ENCODE measurements at regions not wholly inside any gene's neighbourhood (a gene's known extent, or its start where the extent isn't known, plus 50 kb on each side); places are given as distances from the start of the nearest gene placed in this dataset.

- H3K4me1 Mint-ChIP-seq (ENCODE audit: unreplicated experiment), result peaks cover 16% of the 10 kb centered on the region
- no peak for TF ChIP-seq CTCF (conservative IDR thresholded peaks at IDR 0.05)
Observed at GRCh38 chr16:73285436-73286201, 237.7 kb upstream of the ZFHX3 start.

GRCh38 chr16:73280388-73280787 lies 232.5 kb upstream of the ZFHX3 start:
- Mint-ChIP-seq H3K9me3 (no peaks in the 10 kb centered on the region), H3K4me1 (ENCODE audit: unreplicated experiment) (peaks cover 5% of the 10 kb centered on the region), H3K27me3 (peaks cover 9% of the 10 kb centered on the region), H3K36me3 (no peaks in the 10 kb centered on the region), H3K27ac (peak overlapping the region; percentile 31), H3K4me3 (no peak overlapping the region)
- no peak for DNase-seq (ENCODE audit: extremely low spot score, unreplicated experiment)
- TF ChIP-seq CTCF (conservative IDR thresholded peaks at IDR 0.05), result no peak

More at GRCh38 chr16:73285436-73286201, 237.7 kb upstream of the ZFHX3 start:
- Mint-ChIP-seq H3K27me3 (peaks cover 13% of the 10 kb centered on the region), H3K27ac (no peak overlapping the region), H3K36me3 (no peaks in the 10 kb centered on the region), H3K4me3 (no peak overlapping the region), H3K9me3 (no peaks in the 10 kb centered on the region)
- DNase-seq (ENCODE audit: extremely low spot score, unreplicated experiment), result no peak

- peaks cover 9% of the 10 kb centered on the region for H3K27me3 Mint-ChIP-seq
- H3K27ac Mint-ChIP-seq, result no peak overlapping the region
- no peaks in the 10 kb centered on the region for H3K9me3 Mint-ChIP-seq
- no peak for DNase-seq (ENCODE audit: extremely low spot score, unreplicated experiment)
- no peak overlapping the region for H3K4me3 Mint-ChIP-seq
- TF ChIP-seq CTCF (conservative IDR thresholded peaks at IDR 0.05), result no peak
- no peaks in the 10 kb centered on the region for H3K36me3 Mint-ChIP-seq
- H3K4me1 Mint-ChIP-seq (ENCODE audit: unreplicated experiment), result no peaks in the 10 kb centered on the region
Observed at GRCh38 chr16:73279451-73279850, 231.5 kb upstream of the ZFHX3 start.

- Mint-ChIP-seq H3K27ac (no peak overlapping the region), H3K36me3 (no peaks in the 10 kb centered on the region), H3K9me3 (no peaks in the 10 kb centered on the region), H3K4me3 (no peak overlapping the region), H3K27me3 (peaks cover 9% of the 10 kb centered on the region), H3K4me1 (ENCODE audit: unreplicated experiment) (no peaks in the 10 kb centered on the region)
- no peak for DNase-seq (ENCODE audit: extremely low spot score, unreplicated experiment)
- TF ChIP-seq CTCF (conservative IDR thresholded peaks at IDR 0.05), result no peak
Observed at GRCh38 chr16:73277071-73277470, 229.1 kb upstream of the ZFHX3 start.

- H3K4me3 Mint-ChIP-seq, result no peak overlapping the region
- no peak for TF ChIP-seq CTCF (conservative IDR thresholded peaks at IDR 0.05)
- H3K36me3 Mint-ChIP-seq, result no peaks in the 10 kb centered on the region
- H3K27ac Mint-ChIP-seq, result no peak overlapping the region
- H3K4me1 Mint-ChIP-seq (ENCODE audit: unreplicated experiment), result no peaks in the 10 kb centered on the region
- H3K27me3 Mint-ChIP-seq, result peaks cover 9% of the 10 kb centered on the region
- DNase-seq (ENCODE audit: extremely low spot score, unreplicated experiment), result no peak
- no peaks in the 10 kb centered on the region for H3K9me3 Mint-ChIP-seq
Observed at GRCh38 chr16:73275448-73275847, 227.5 kb upstream of the ZFHX3 start.
